OCI-LY7 (cell line): ENCODE measurements at regions not wholly inside any gene's neighbourhood (a gene's known extent, or its start where the extent isn't known, plus 50 kb on each side); places are given as distances from the start of the nearest gene placed in this dataset.

Experiments
- BruUV-seq: library from RNA; stranded (reverse); fragments of 400-500 nt; replicated peaks from 2 replicates; lab custom pipeline; 2021; lab: Mats Ljungman, UMichigan
- CTCF ChIA-PET: fragments of 300-600 bp; sonication (Branson Sonifier 250); formaldehyde crosslinking; loops from one replicate; lab custom pipeline; 2022; ENCODE audit warnings: antibody characterized with exemption; ENCODE audit not compliant: unreplicated experiment; lab: Charles Lee
- POLR2A ChIA-PET: fragments of 300-600 bp; sonication (Branson Sonifier 250); formaldehyde crosslinking; loops from one replicate; lab custom pipeline; 2022; ENCODE audit warnings: antibody characterized with exemption; lab: Charles Lee
- DNase-seq: peaks from one replicate; pipeline ENCODE4 v3.0.0-alpha.2; 2015; ENCODE audit warnings: low spot score
- H2AFZ ChIP-seq: fragments of 200-600 bp; sonication (generic), shearing (Covaris generic); 2 replicates; pipeline ENCODE4 v1.6.1; 2014; ENCODE audit warnings: mild to moderate bottlenecking, antibody characterized with exemption, low read length, moderate library complexity
- H3K27ac ChIP-seq: fragments of 200-600 bp; sonication (generic); 2 replicates; pipeline ENCODE4 v1.5.1; 2014; ENCODE audit warnings: mixed run types, low read depth, mild to moderate bottlenecking, moderate library complexity, low read length, inconsistent platforms; ENCODE audit not compliant: poor library complexity, severe bottlenecking
- H3K36me3 ChIP-seq: fragments of 200-600 bp; sonication (generic); 2 replicates; pipeline ENCODE4 v1.6.1; 2014; ENCODE audit warnings: mild to moderate bottlenecking, antibody characterized with exemption, low read length, moderate library complexity, mixed read lengths; ENCODE audit not compliant: insufficient read depth
- H3K4me1 ChIP-seq: fragments of 200-600 bp; sonication (generic); 2 replicates; pipeline ENCODE4 v1.5.1; 2014; ENCODE audit warnings: mild to moderate bottlenecking, low read length; ENCODE audit not compliant: insufficient read depth, poor library complexity, severe bottlenecking
- H3K4me2 ChIP-seq: fragments of 200-600 bp; sonication (generic); 2 replicates; pipeline ENCODE4 v1.6.1; 2014; ENCODE audit warnings: mild to moderate bottlenecking, low read length
- H3K4me3 ChIP-seq: fragments of 200-600 bp; sonication (generic); 2 replicates; pipeline ENCODE4 v1.5.1; 2014; ENCODE audit warnings: mild to moderate bottlenecking, low read depth, low read length; ENCODE audit not compliant: poor library complexity, severe bottlenecking
- H3K79me2 ChIP-seq: fragments of 200-600 bp; sonication (generic); 2 replicates; pipeline ENCODE4 v1.6.1; 2016; ENCODE audit warnings: low read depth, mild to moderate bottlenecking, low read length, moderate library complexity, mixed read lengths; ENCODE audit not compliant: insufficient read depth
- H3K9me2 ChIP-seq: fragments of 200-600 bp; sonication (generic); 2 replicates; pipeline ENCODE4 v1.6.1; 2016; ENCODE audit warnings: mild to moderate bottlenecking, low read length, mixed read lengths; ENCODE audit not compliant: insufficient read depth
- H3K9me3 ChIP-seq: fragments of 200-600 bp; sonication (generic); 2 replicates; pipeline ENCODE4 v1.6.1; 2014; ENCODE audit warnings: mild to moderate bottlenecking, mixed run types, low read length, mixed read lengths
- H4K20me1 ChIP-seq: fragments of 200-600 bp; sonication (generic); 2 replicates; pipeline ENCODE4 v1.6.1; 2014; ENCODE audit warnings: mild to moderate bottlenecking, antibody characterized with exemption, low read length, moderate library complexity, mixed read lengths; ENCODE audit not compliant: insufficient read depth
- EZH2phosphoT487 ChIP-seq: fragments of 200-600 bp; sonication (generic); IDR thresholded peaks from 2 replicates; pipeline ENCODE4 v1.6.1; 2018; ENCODE audit warnings: low read depth, borderline replicate concordance, mild to moderate bottlenecking, mixed run types, antibody characterized with exemption, low read length, moderate library complexity, mixed read lengths
- intact Hi-C: fragments of 100-400 bp; cut with micrococcal nuclease; formaldehyde crosslinking; loops from one replicate; pipeline ENCODE4 v1.10.0; 2022; ENCODE audit not compliant: unreplicated experiment
- TF ChIP-seq, protein P1 (sequence below): fragments of 200-600 bp; sonication (generic); conservative IDR thresholded peaks from 2 replicates; pipeline ENCODE4 v1.5.1; 2014; ENCODE audit warnings: mild to moderate bottlenecking, antibody characterized with exemption, low read length, moderate library complexity, mixed read lengths

DNA sequence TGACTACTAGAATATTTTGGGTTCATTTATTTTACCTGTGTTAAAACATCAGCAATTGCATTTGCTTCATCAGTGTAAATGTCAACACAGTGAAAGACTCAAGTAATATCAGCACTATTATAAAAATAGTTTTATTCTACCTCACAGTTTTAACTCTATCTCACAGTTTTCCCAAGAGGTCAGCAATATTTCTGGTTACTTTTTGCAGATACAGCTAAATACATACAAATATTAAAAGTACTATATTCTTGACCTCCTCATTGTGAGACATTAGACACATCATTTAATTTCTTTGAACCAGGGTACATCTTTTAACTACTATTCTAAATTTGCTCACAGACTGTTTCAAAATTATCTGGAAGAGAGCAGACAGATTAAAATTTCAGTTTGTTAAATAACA is 321.7 kb upstream of the OR4E1 start:
- ChIA-PET POLR2A (interaction anchor here (0.6 kb wide), 1 partner anchor 93 kb away, joined by 8 read pairs; no protein-coding TSS in a partner anchor), CTCF (no interaction called here)
- Histone ChIP-seq H3K9me3 (no peaks in the 10 kb centered on the region), H3K4me1 (no peaks in the 10 kb centered on the region), H3K27ac (no peak overlapping the region), H3K79me2 (no peaks in the 10 kb centered on the region), H3K36me3 (no peaks in the 10 kb centered on the region), H3K9me2 (no peaks in the 10 kb centered on the region), H3K4me2 (no peak overlapping the region), H4K20me1 (no peaks in the 10 kb centered on the region), H2AFZ (no peak overlapping the region), H3K4me3 (no peak overlapping the region)
- no peak for DNase-seq
- no peak for TF ChIP-seq EZH2phosphoT487
- TF ChIP-seq, protein P1, sequence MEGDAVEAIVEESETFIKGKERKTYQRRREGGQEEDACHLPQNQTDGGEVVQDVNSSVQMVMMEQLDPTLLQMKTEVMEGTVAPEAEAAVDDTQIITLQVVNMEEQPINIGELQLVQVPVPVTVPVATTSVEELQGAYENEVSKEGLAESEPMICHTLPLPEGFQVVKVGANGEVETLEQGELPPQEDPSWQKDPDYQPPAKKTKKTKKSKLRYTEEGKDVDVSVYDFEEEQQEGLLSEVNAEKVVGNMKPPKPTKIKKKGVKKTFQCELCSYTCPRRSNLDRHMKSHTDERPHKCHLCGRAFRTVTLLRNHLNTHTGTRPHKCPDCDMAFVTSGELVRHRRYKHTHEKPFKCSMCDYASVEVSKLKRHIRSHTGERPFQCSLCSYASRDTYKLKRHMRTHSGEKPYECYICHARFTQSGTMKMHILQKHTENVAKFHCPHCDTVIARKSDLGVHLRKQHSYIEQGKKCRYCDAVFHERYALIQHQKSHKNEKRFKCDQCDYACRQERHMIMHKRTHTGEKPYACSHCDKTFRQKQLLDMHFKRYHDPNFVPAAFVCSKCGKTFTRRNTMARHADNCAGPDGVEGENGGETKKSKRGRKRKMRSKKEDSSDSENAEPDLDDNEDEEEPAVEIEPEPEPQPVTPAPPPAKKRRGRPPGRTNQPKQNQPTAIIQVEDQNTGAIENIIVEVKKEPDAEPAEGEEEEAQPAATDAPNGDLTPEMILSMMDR = no peak
- intact Hi-C loops = no loop called here
- BruUV-seq = no TSS peak

DNA sequence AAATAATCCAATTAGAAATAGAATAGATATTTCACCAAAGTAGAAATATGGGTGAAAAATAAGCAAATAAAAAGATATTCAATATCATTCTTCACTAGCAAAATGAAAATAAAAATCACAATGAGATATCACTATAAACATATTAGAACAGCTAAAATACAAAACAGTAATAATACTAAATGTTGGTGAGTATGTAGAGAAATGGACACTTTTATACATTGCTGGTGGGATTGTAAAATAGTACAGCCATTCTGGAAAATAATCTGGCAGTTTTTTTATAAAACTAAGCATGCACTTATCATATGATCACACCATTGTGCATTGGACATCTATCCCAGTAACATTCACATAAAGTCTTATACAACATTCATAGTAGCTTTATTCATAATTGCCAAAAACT is 320.2 kb upstream of the OR4E1 start:
- Histone ChIP-seq H3K27ac (no peak overlapping the region), H3K36me3 (no peaks in the 10 kb centered on the region), H3K4me2 (no peak overlapping the region), H3K9me3 (no peaks in the 10 kb centered on the region), H3K79me2 (no peaks in the 10 kb centered on the region), H4K20me1 (no peaks in the 10 kb centered on the region), H2AFZ (no peak overlapping the region), H3K4me1 (no peaks in the 10 kb centered on the region), H3K9me2 (no peaks in the 10 kb centered on the region), H3K4me3 (no peak overlapping the region)
- ChIA-PET POLR2A (interaction anchor here (0.5 kb wide), 1 partner anchor 941 kb away, joined by 3 read pairs; no protein-coding TSS in a partner anchor), CTCF (no interaction called here)
- intact Hi-C loops = no loop called here
- no TSS peak for BruUV-seq
- TF ChIP-seq, protein P1 = no peak
- no peak for TF ChIP-seq EZH2phosphoT487
- DNase-seq = no peak

DNA sequence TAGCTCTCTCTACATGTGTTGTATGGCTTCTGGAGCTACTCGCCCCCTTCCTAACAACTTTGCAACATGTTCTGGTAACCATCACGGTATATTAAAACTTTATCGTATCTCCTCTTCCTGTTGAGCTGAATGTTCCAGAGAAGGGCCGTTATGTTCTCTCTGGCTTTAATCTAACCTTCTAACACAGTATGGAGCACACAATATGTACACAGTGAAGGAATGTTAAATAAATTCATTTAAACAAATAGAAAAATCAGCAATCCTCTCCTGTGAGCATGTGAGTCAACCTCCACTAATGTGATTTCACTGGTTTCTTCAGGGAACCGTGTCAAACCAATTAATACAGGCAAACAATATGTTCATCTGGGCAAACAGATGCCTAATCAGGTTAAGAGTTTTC is 319.5 kb upstream of the OR4E1 start:
- Histone ChIP-seq H3K4me3 (no peak overlapping the region), H3K36me3 (no peaks in the 10 kb centered on the region), H3K9me3 (no peaks in the 10 kb centered on the region), H3K4me2 (no peak overlapping the region), H4K20me1 (no peaks in the 10 kb centered on the region), H3K79me2 (no peaks in the 10 kb centered on the region), H3K27ac (no peak overlapping the region), H3K9me2 (no peaks in the 10 kb centered on the region), H3K4me1 (no peaks in the 10 kb centered on the region), H2AFZ (no peak overlapping the region)
- BruUV-seq = no TSS peak
- TF ChIP-seq, protein P1 = no peak
- TF ChIP-seq EZH2phosphoT487 = no peak
- no peak for DNase-seq
- intact Hi-C loops = no loop called here
- CTCF ChIA-PET = interaction anchor here (0.7 kb wide), 1 partner anchor 75 kb away, joined by 3 read pairs; no protein-coding TSS in a partner anchor
- POLR2A ChIA-PET = interaction anchor here (0.8 to 0.9 kb wide), 3 partner anchors 79 to 267 kb away, joined by 3 read pairs; no protein-coding TSS in a partner anchor
